ENCODE measurements at regions not wholly inside any gene's neighbourhood (a gene's known extent, or its start where the extent isn't known, plus 50 kb on each side); places are given as distances from the start of the nearest gene placed in this dataset.

DNA sequence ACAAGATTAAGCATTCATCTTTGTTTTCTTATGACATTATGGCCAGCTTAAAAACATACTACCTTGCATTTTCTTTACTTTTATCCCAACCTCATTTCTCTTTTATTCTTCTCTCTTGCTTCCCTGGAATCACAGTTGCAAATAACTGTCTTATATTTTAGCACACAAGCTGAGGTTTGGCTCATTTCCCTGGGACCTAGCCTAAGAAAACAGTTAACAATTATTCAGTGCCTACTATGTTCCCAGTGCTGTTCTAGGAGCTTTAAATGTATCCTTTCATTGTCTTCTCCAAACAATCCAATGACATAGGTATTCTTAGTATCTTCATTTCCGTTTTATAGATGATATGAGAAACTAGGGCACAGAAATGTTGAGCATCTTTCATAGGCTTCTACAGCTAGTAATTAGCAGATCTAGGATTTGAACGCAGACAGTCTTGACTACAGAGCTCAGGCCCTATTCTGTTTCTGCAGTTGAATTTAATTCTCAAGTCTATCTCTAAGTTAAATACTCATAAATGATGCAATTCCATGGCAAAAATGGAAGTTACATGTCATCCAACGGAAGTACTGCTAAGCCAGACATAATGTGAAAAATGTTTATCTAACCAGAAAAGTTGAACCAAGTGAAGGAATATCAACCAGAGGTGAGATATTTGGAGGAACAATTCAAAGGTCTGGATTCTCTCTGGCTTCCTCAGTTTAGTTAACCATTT is 52.3 kb upstream of the MTAP start:
- no peak for DNase-seq (ENCODE audit: extremely low read depth, low read depth)
- TF ChIP-seq, protein P1, sequence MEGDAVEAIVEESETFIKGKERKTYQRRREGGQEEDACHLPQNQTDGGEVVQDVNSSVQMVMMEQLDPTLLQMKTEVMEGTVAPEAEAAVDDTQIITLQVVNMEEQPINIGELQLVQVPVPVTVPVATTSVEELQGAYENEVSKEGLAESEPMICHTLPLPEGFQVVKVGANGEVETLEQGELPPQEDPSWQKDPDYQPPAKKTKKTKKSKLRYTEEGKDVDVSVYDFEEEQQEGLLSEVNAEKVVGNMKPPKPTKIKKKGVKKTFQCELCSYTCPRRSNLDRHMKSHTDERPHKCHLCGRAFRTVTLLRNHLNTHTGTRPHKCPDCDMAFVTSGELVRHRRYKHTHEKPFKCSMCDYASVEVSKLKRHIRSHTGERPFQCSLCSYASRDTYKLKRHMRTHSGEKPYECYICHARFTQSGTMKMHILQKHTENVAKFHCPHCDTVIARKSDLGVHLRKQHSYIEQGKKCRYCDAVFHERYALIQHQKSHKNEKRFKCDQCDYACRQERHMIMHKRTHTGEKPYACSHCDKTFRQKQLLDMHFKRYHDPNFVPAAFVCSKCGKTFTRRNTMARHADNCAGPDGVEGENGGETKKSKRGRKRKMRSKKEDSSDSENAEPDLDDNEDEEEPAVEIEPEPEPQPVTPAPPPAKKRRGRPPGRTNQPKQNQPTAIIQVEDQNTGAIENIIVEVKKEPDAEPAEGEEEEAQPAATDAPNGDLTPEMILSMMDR (IDR thresholded peaks at IDR 0.05; ENCODE audit: low read depth, low read length) = no peak

DNA sequence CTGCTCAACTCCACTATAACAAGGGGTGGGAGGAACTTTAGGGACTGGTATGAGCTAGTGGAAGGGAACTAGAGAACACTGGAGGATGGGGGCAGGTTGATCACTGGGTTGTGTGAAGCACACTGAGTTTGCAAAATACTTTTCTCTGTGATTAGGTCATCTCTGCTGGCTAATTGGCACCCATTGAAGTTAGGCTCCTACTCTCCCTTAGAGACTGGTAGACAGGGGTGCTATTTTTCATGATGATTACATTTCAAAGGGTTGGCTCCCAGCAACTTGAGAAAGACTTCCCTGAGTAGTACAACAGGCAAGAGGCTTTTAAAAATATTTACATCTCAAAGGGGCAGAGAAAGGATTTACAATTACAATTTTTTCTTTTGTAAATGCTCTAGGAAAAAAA is 50.4 kb upstream of the MTAP start:
- TF ChIP-seq, protein P1 (IDR thresholded peaks at IDR 0.05; ENCODE audit: low read depth, low read length) = no peak
- no peak for DNase-seq (ENCODE audit: extremely low read depth, low read depth)
